GM19452 (cell line): ENCODE measurements at regions not wholly inside any gene's neighbourhood (a gene's known extent, or its start where the extent isn't known, plus 50 kb on each side); places are given as distances from the start of the nearest gene placed in this dataset.

Experiments
- ATAC-seq: cut with Tn5 transposase; IDR thresholded peaks from one replicate; pipeline ENCODE4 v1.9.1; 2021; ENCODE audit not compliant: unreplicated experiment

GRCh38 chr7:45235905-45236304 is 78.3 kb downstream of the RAMP3 start:
- ATAC-seq, result no peak

- ATAC-seq, result no peak
These were observed 79.1 kb downstream of the RAMP3 start for GRCh38 chr7:45236666-45237065.

- no peak for ATAC-seq
These were observed 80.3 kb downstream of the RAMP3 start for GRCh38 chr7:45237788-45238461.

- no peak for ATAC-seq
These were observed 81.2 kb downstream of the RAMP3 start for GRCh38 chr7:45238806-45239205.

GRCh38 chr7:45239486-45239885 is 81.9 kb downstream of the RAMP3 start:
- ATAC-seq, result no peak

- ATAC-seq, result no peak
These were observed 82.7 kb downstream of the RAMP3 start for GRCh38 chr7:45240273-45240771.

- no peak for ATAC-seq
These were observed 83.3 kb downstream of the RAMP3 start for GRCh38 chr7:45240926-45241325.

GRCh38 chr7:45241339-45242109 is 83.9 kb downstream of the RAMP3 start:
- ATAC-seq, result no peak

- ATAC-seq, result no peak
These were observed 84.7 kb downstream of the RAMP3 start for GRCh38 chr7:45242261-45242660.

GRCh38 chr7:45242698-45243097 is 85.1 kb downstream of the RAMP3 start:
- ATAC-seq, result no peak

- no peak for ATAC-seq
These were observed 87.4 kb downstream of the RAMP3 start for GRCh38 chr7:45244981-45245380.

GRCh38 chr7:45246339-45246738 is 88.7 kb downstream of the RAMP3 start:
- ATAC-seq, result no peak

- ATAC-seq, result no peak
These were observed 94.7 kb downstream of the RAMP3 start for GRCh38 chr7:45252248-45252647.

- no peak for ATAC-seq
These were observed 95.3 kb downstream of the RAMP3 start for GRCh38 chr7:45252857-45253256.

- ATAC-seq, result no peak
These were observed 95.8 kb downstream of the RAMP3 start for GRCh38 chr7:45253368-45253767.

- no peak for ATAC-seq
These were observed 97.6 kb downstream of the RAMP3 start for GRCh38 chr7:45255187-45255586.

- no peak for ATAC-seq
These were observed 98.7 kb downstream of the RAMP3 start for GRCh38 chr7:45256309-45256708.

GRCh38 chr7:45256775-45257174 is 99.2 kb downstream of the RAMP3 start:
- ATAC-seq, result no peak

GRCh38 chr7:45257284-45257683 is 99.7 kb downstream of the RAMP3 start:
- ATAC-seq, result no peak

- ATAC-seq, result no peak
These were observed 101.1 kb downstream of the RAMP3 start for GRCh38 chr7:45258533-45259226.

- no peak for ATAC-seq
These were observed 101.6 kb downstream of the RAMP3 start for GRCh38 chr7:45259227-45259596.
